A549 (cell line): ENCODE measurements at regions not wholly inside any gene's neighbourhood (a gene's known extent, or its start where the extent isn't known, plus 50 kb on each side); places are given as distances from the start of the nearest gene placed in this dataset.

Experiments
- ATAC-seq, 2 experiments: fragments of 200-7000 bp in 1 of 2; fragments of >200 bp in 1 of 2; cut with Nextera tagmentation in 1 of 2; cut with Tn5 transposase in 1 of 2; 3 replicates each; pipeline versions ENCODE4 v1.8.0 to v1.9.1; 2018 to 2020; ENCODE audit warnings: mild to moderate bottlenecking in 1 of 2, moderate library complexity in 1 of 2
- CTCF ChIA-PET: fragments of 300-600 bp; sonication (Branson Sonifier 250); formaldehyde crosslinking; extraction: SDS; loops from one replicate; lab custom pipeline; 2021; ENCODE audit warnings: antibody characterized with exemption, inconsistent platforms; lab: Yijun Ruan, JAX
- POLR2A ChIA-PET: fragments of 350-600 bp; formaldehyde crosslinking; extraction: SDS; loops from one replicate; lab custom pipeline; 2021; ENCODE audit warnings: antibody characterized with exemption, inconsistent platforms; lab: Yijun Ruan, JAX
- DNase-seq, 2 experiments: peaks; one replicate each; pipeline versions ENCODE4 v3.0.0 to v3.0.0-alpha.2; 2011 to 2016; ENCODE audit warnings: low read depth in 1 of 2, low spot score in 1 of 2
- FAIRE-seq: peaks from 2 replicates; lab custom pipeline; 2011; peaks lifted over from hg19 to GRCh38; lab: Jason Lieb, UNC
- H3K27ac ChIP-seq, 2 experiments: fragments of >200 bp; sonication (Bioruptor Twin); formaldehyde crosslinking; 3 replicates each; pipeline ENCODE4 v1.5.1; 2016 to 2017
- H3K4me1 ChIP-seq: fragments of >200 bp; sonication (Bioruptor Twin); formaldehyde crosslinking; 3 replicates; pipeline ENCODE4 v1.6.1; 2016
- H3K4me2 ChIP-seq: fragments of >200 bp; sonication (Bioruptor Twin); formaldehyde crosslinking; 3 replicates; pipeline ENCODE4 v1.6.1; 2016
- H3K4me3 ChIP-seq: fragments of >200 bp; sonication (Bioruptor Twin); formaldehyde crosslinking; 3 replicates; pipeline ENCODE4 v1.5.1; 2016
- H3K9me3 ChIP-seq: fragments of >200 bp; sonication (Bioruptor Twin); formaldehyde crosslinking; 3 replicates; pipeline ENCODE4 v1.6.1; 2016
- ATOH8 ChIP-seq: fragments of 250-450 bp; sonication (Bioruptor Pico); IDR thresholded peaks from 2 replicates; pipeline ENCODE4 v1.5.0; 2020; ENCODE audit warnings: low read depth, mild to moderate bottlenecking, moderate library complexity
- BHLHE40 ChIP-seq: IDR thresholded peaks from 2 replicates; pipeline ENCODE4 v1.6.1; 2012; ENCODE audit warnings: low read depth, low read length, inconsistent platforms
- CHD4 ChIP-seq: fragments of 200-600 bp; sonication (generic); IDR thresholded peaks from 2 replicates; pipeline ENCODE4 v1.6.1; 2016; ENCODE audit warnings: antibody characterized with exemption, mild to moderate bottlenecking, borderline replicate concordance
- CTCF ChIP-seq: fragments of >200 bp; sonication (Bioruptor Twin); formaldehyde crosslinking; IDR thresholded peaks from 3 replicates; pipeline ENCODE4 v1.5.1; 2016
- E2F6 ChIP-seq: IDR thresholded peaks from 2 replicates; pipeline ENCODE4 v1.6.1; 2012; ENCODE audit warnings: low read depth, borderline replicate concordance
- EHMT2 ChIP-seq: fragments of 200-600 bp; sonication (generic); IDR thresholded peaks from 2 replicates; pipeline ENCODE4 v1.6.1; 2016; ENCODE audit warnings: antibody characterized with exemption, low read depth, mild to moderate bottlenecking, moderate library complexity
- EP300 ChIP-seq, 2 experiments: fragments of >200 bp; sonication (Bioruptor Twin); formaldehyde crosslinking; IDR thresholded peaks; 2 replicates in 1 of 2; 3 replicates in 1 of 2; pipeline ENCODE4 v1.6.1; 2016 to 2017
- GATA3 ChIP-seq: IDR thresholded peaks from 2 replicates; pipeline ENCODE4 v1.6.1; 2012; ENCODE audit warnings: borderline replicate concordance
- HDAC2 ChIP-seq: fragments of 200-600 bp; sonication (generic); IDR thresholded peaks from 2 replicates; pipeline ENCODE4 v1.6.1; 2016
- HES2 ChIP-seq: fragments of >200 bp; sonication (Bioruptor Twin); formaldehyde crosslinking; IDR thresholded peaks from 2 replicates; pipeline ENCODE4 v1.6.1; 2016
- HEYL ChIP-seq: fragments of 250-450 bp; sonication (Bioruptor Pico); IDR thresholded peaks from 2 replicates; pipeline ENCODE4 v1.8.0; 2021; ENCODE audit warnings: mild to moderate bottlenecking, moderate library complexity
- HOXA7 ChIP-seq: fragments of 250-450 bp; sonication (Bioruptor Pico); IDR thresholded peaks from 2 replicates; pipeline ENCODE4 v1.5.0; 2020; ENCODE audit warnings: mild to moderate bottlenecking, moderate library complexity
- HOXB5 ChIP-seq: fragments of 250-450 bp; sonication (Bioruptor Pico); IDR thresholded peaks from 2 replicates; pipeline ENCODE4 v1.5.0; 2020; ENCODE audit warnings: mild to moderate bottlenecking, moderate library complexity
- JUN ChIP-seq, 2 experiments: fragments of >200 bp; sonication (Bioruptor Twin); formaldehyde crosslinking; IDR thresholded peaks; 2 replicates in 1 of 2; 3 replicates in 1 of 2; pipeline ENCODE4 v1.6.1; 2016 to 2017
- JUNB ChIP-seq: fragments of >200 bp; sonication (Bioruptor Twin); formaldehyde crosslinking; IDR thresholded peaks from 2 replicates; pipeline ENCODE4 v1.6.1; 2016
- KDM5A ChIP-seq: fragments of 200-600 bp; sonication (generic); IDR thresholded peaks from 2 replicates; pipeline ENCODE4 v1.6.1; 2016; ENCODE audit warnings: antibody characterized with exemption, mild to moderate bottlenecking
- NFE2L2 ChIP-seq: fragments of 150-350 bp; conservative IDR thresholded peaks from 2 replicates; pipeline ENCODE4 v1.6.1; 2014; ENCODE audit warnings: low read length
- PHF8 ChIP-seq: fragments of 200-600 bp; sonication (generic); IDR thresholded peaks from 2 replicates; pipeline ENCODE4 v1.6.1; 2016; ENCODE audit warnings: low read depth, mild to moderate bottlenecking, antibody characterized with exemption, moderate library complexity, borderline replicate concordance
- RFX5 ChIP-seq: fragments of 450-650 bp; IDR thresholded peaks from 2 replicates; pipeline ENCODE4 v1.7.1; 2014; ENCODE audit warnings: antibody characterized with exemption, mild to moderate bottlenecking, moderate library complexity
- USF2 ChIP-seq: fragments of 450-650 bp; IDR thresholded peaks from 2 replicates; pipeline ENCODE4 v1.6.1; 2014; ENCODE audit warnings: antibody characterized with exemption
- ZC3H11A ChIP-seq: fragments of 450-650 bp; IDR thresholded peaks from 2 replicates; pipeline ENCODE4 v1.6.1; 2014; ENCODE audit warnings: antibody characterized with exemption, mild to moderate bottlenecking
- ZFP36 ChIP-seq: fragments of 450-650 bp; IDR thresholded peaks from 2 replicates; pipeline ENCODE4 v1.6.1; 2014; ENCODE audit warnings: borderline replicate concordance; ENCODE audit not compliant: partially characterized antibody
- ZNF302 ChIP-seq: fragments of 250-450 bp; sonication (Bioruptor Pico); IDR thresholded peaks from 2 replicates; pipeline ENCODE4 v1.9.0; 2021; ENCODE audit warnings: inconsistent platforms, mild to moderate bottlenecking, moderate library complexity
- ZSCAN20 ChIP-seq: fragments of 250-450 bp; sonication (Bioruptor Pico); IDR thresholded peaks from 2 replicates; pipeline ENCODE4 v1.8.0; 2022; ENCODE audit warnings: mild to moderate bottlenecking, moderate library complexity
- WGBS: methylation state at CpG from one replicate; pipeline ENCODE4 v1.1.6; 2017; ENCODE audit errors: missing lambda C conversion rate; 5-methylcytosine and 5-hydroxymethylcytosine counted together

- H3K9me3 ChIP-seq: no peaks in the 10 kb centered on the region
- no peak for ATAC-seq
- no peak overlapping the region for H3K4me2 ChIP-seq
- WGBS: 57% methylated on average over 1 of the region's 1 CpG
- no peak for TF ChIP-seq EHMT2
- TF ChIP-seq HDAC2: no peak
- no peak for TF ChIP-seq ATOH8
- TF ChIP-seq EP300 (IDR thresholded peaks at IDR 0.05): no peak
- no peak for TF ChIP-seq E2F6
- no peak for TF ChIP-seq RFX5
- no peak for TF ChIP-seq USF2
- TF ChIP-seq ZNF302: no peak
- no peak for TF ChIP-seq ZFP36
- no peak for TF ChIP-seq HOXB5 (CRISPR knock-in tag)
- DNase-seq: no peak
- no peak for FAIRE-seq
- ChIA-PET POLR2A (no interaction called here), CTCF (no interaction called here)
- H3K4me1 ChIP-seq: no peaks in the 10 kb centered on the region
- H3K27ac ChIP-seq: no peak overlapping the region
- no peak overlapping the region for H3K4me3 ChIP-seq
Measured at GRCh38 chr1:104353580-104353979, 603.9 kb downstream of the AMY1C start.

GRCh38 chr1:104358086-104358485, 608.4 kb downstream of the AMY1C start:
- Histone ChIP-seq H3K9me3 (no peaks in the 10 kb centered on the region), H3K4me2 (no peak overlapping the region), H3K4me1 (no peaks in the 10 kb centered on the region), H3K4me3 (no peak overlapping the region), H3K27ac (no peak overlapping the region)
- POLR2A ChIA-PET: no interaction called here
- CTCF ChIA-PET: no interaction called here
- ATAC-seq (no peak), FAIRE-seq (no peak), DNase-seq (no peak)
- no peak for TF ChIP-seq ZC3H11A
- no peak for TF ChIP-seq HOXB5 (CRISPR knock-in tag)
- TF ChIP-seq NFE2L2: no peak
- TF ChIP-seq ZSCAN20 (CRISPR knock-in tag): no peak
- TF ChIP-seq HES2: no peak
- TF ChIP-seq CTCF: no peak
- WGBS: 0% methylated on average over 1 of the region's 1 CpG

- ATAC-seq (no peak), FAIRE-seq (no peak)
- Histone ChIP-seq H3K27ac (no peak overlapping the region), H3K4me1 (no peaks in the 10 kb centered on the region), H3K9me3 (no peaks in the 10 kb centered on the region)
- WGBS: 1% methylated on average over 3 of the region's 3 CpGs
- CTCF ChIA-PET: no interaction called here
- TF ChIP-seq PHF8 (no peak), HOXA7 (CRISPR knock-in tag) (no peak), JUNB (no peak), GATA3 (no peak), ZFP36 (no peak), HOXB5 (CRISPR knock-in tag) (no peak), JUN (IDR thresholded peaks at IDR 0.05) (no peak), HEYL (no peak), CHD4 (no peak), BHLHE40 (no peak), EP300 (IDR thresholded peaks at IDR 0.05) (no peak), ZC3H11A (no peak), KDM5A (no peak)
- TF ChIP-seq, all 56 proteins: peak for 0
- DNase-seq: no peak
- H3K4me3 ChIP-seq: no peak overlapping the region
- H3K4me2 ChIP-seq: no peak overlapping the region
- POLR2A ChIA-PET: no interaction called here
Measured at GRCh38 chr1:104358621-104359020, 608.9 kb downstream of the AMY1C start.
